HepG2 (cell line): ENCODE measurements at regions not wholly inside any gene's neighbourhood (a gene's known extent, or its start where the extent isn't known, plus 50 kb on each side); places are given as distances from the start of the nearest gene placed in this dataset.

Source experiments
- ESRRA ChIP-seq: sonication (generic); formaldehyde crosslinking; IDR thresholded peaks from 2 replicates; pipeline ENCODE4 v1.5.1; 2020; ENCODE audit warnings: mild to moderate bottlenecking, low read depth, missing genetic modification reagents
- FOSL1 ChIP-seq: sonication (generic); formaldehyde crosslinking; IDR thresholded peaks from 2 replicates; pipeline ENCODE4 v1.9.0; 2021; ENCODE audit warnings: missing genetic modification reagents, borderline replicate concordance
- FOXK1 ChIP-seq: sonication (generic); formaldehyde crosslinking; IDR thresholded peaks from 2 replicates; pipeline ENCODE4 v1.4.0; 2020; ENCODE audit warnings: low read depth, missing genetic modification reagents, borderline replicate concordance
- KAT8 ChIP-seq: IDR thresholded peaks from 2 replicates; pipeline ENCODE4 v1.6.1; 2016; ENCODE audit warnings: missing genetic modification reagents, missing compliant biosample characterization
- MEF2D ChIP-seq: sonication (generic); formaldehyde crosslinking; IDR thresholded peaks from 2 replicates; pipeline ENCODE4 v1.5.1; 2020; ENCODE audit warnings: mild to moderate bottlenecking, missing genetic modification reagents
- SIN3B ChIP-seq: fragments of 150-350 bp; IDR thresholded peaks from 2 replicates; pipeline ENCODE4 v1.6.1; 2014; ENCODE audit warnings: low read length
- SP1 ChIP-seq, 2 experiments: fragments of 450-650 bp in 1 of 2; sonication (generic) in 1 of 2; formaldehyde crosslinking in 1 of 2; IDR thresholded peaks; 2 replicates each; pipeline versions ENCODE4 v1.4.0 to v1.6.1; 2016 to 2020; ENCODE audit warnings: missing genetic modification reagents in 1 of 2
- YY1 ChIP-seq: IDR thresholded peaks from 2 replicates; pipeline ENCODE4 v1.6.1; 2011; ENCODE audit warnings: low read length, low read depth, moderate library complexity, mild to moderate bottlenecking; ENCODE audit not compliant: insufficient read depth, insufficient replicate concordance
- ZBTB33 ChIP-seq: sonication (generic); formaldehyde crosslinking; IDR thresholded peaks from 2 replicates; pipeline ENCODE4 v1.4.0; 2020; ENCODE audit warnings: missing genetic modification reagents
- ZBTB46 ChIP-seq: sonication (generic); formaldehyde crosslinking; IDR thresholded peaks from 2 replicates; pipeline ENCODE4 v1.4.0; 2020; ENCODE audit warnings: mild to moderate bottlenecking, missing genetic modification reagents, borderline replicate concordance
- ZNF552 ChIP-seq: sonication (generic); formaldehyde crosslinking; IDR thresholded peaks from 2 replicates; pipeline ENCODE4 v1.9.0; 2022; ENCODE audit warnings: missing genetic modification reagents, mild to moderate bottlenecking, borderline replicate concordance
- TF ChIP-seq, protein P1 (sequence below): fragments of 450-650 bp; IDR thresholded peaks from 2 replicates; pipeline ENCODE4 v1.6.1; 2017; ENCODE audit warnings: mild to moderate bottlenecking
- TF ChIP-seq, protein P2 (sequence below): sonication (generic); formaldehyde crosslinking; IDR thresholded peaks from 2 replicates; pipeline ENCODE4 v1.5.0; 2020; ENCODE audit warnings: missing genetic modification reagents

GRCh38 chr2:15868704-15869103 is 71.6 kb upstream of the MYCN start:
- TF ChIP-seq SIN3B (no peak), YY1 (no peak), ZBTB33 (CRISPR knock-in tag) (no peak), ESRRA (CRISPR knock-in tag) (no peak), FOSL1 (CRISPR knock-in tag) (no peak), FOXK1 (CRISPR knock-in tag) (no peak), SP1 (IDR thresholded peaks at IDR 0.05) (no peak), SP1 (CRISPR knock-in tag; IDR thresholded peaks at IDR 0.05) (no peak), MEF2D (CRISPR knock-in tag) (no peak), KAT8 (CRISPR knock-in tag) (no peak), ZNF552 (no peak), ZBTB46 (CRISPR knock-in tag) (no peak)
- TF ChIP-seq, protein P1, sequence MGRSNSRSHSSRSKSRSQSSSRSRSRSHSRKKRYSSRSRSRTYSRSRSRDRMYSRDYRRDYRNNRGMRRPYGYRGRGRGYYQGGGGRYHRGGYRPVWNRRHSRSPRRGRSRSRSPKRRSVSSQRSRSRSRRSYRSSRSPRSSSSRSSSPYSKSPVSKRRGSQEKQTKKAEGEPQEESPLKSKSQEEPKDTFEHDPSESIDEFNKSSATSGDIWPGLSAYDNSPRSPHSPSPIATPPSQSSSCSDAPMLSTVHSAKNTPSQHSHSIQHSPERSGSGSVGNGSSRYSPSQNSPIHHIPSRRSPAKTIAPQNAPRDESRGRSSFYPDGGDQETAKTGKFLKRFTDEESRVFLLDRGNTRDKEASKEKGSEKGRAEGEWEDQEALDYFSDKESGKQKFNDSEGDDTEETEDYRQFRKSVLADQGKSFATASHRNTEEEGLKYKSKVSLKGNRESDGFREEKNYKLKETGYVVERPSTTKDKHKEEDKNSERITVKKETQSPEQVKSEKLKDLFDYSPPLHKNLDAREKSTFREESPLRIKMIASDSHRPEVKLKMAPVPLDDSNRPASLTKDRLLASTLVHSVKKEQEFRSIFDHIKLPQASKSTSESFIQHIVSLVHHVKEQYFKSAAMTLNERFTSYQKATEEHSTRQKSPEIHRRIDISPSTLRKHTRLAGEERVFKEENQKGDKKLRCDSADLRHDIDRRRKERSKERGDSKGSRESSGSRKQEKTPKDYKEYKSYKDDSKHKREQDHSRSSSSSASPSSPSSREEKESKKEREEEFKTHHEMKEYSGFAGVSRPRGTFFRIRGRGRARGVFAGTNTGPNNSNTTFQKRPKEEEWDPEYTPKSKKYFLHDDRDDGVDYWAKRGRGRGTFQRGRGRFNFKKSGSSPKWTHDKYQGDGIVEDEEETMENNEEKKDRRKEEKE: no peak
- TF ChIP-seq, protein P2, sequence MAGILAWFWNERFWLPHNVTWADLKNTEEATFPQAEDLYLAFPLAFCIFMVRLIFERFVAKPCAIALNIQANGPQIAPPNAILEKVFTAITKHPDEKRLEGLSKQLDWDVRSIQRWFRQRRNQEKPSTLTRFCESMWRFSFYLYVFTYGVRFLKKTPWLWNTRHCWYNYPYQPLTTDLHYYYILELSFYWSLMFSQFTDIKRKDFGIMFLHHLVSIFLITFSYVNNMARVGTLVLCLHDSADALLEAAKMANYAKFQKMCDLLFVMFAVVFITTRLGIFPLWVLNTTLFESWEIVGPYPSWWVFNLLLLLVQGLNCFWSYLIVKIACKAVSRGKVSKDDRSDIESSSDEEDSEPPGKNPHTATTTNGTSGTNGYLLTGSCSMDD (CRISPR knock-in tag): no peak
